Hematopoietic multipotent progenitor cell treated with erythropoietin and hydrocortisone succinate and interleukin-3 and kit ligand, for 15 days (in vitro differentiated cells): ENCODE measurements at regions not wholly inside any gene's neighbourhood (a gene's known extent, or its start where the extent isn't known, plus 50 kb on each side); places are given as distances from the start of the nearest gene placed in this dataset.

Source experiments
- DNase-seq: peaks from one replicate; pipeline ENCODE4 v3.0.0-alpha.2; 2015; ENCODE audit warnings: low spot score

DNA sequence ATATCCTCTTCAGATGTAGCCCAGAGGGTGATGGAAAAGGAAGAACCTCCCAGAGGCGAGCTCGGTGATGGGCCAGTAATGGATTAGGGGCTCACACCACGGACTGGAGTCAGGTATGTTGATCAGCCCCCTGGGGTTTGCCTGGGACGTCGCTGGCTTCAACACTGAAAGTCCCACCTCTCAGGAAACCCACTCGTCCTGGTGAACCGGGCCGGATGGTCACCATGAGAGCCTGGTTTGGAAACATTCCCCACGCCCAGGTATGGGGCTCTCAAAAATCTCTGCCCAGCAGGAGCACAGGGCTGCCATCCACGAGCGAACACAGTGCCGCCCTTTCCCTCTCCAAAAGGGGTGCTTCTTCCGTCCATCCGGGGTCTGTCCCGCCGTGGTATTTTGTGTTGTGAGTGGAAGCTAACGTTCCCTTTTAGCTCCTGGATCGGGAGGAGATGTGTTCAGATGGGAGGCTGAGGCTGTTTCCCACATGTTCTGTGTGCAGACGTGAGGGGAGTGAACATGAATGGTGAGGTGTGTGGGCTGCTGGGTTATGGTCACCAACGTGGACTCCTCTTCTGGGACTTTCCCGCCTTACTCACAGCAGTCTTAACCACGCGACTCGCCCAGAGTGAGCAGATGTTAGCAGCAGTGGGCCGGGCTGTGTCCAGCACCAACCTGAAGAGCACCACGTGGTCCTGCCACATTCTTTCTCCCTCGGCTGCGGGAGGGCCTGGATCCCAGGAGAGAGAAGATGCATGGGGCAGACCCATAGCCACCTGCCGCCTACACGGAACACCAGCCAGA, 139.2 kb downstream of the KIF26A start:
- DNase-seq, result no peak

DNA sequence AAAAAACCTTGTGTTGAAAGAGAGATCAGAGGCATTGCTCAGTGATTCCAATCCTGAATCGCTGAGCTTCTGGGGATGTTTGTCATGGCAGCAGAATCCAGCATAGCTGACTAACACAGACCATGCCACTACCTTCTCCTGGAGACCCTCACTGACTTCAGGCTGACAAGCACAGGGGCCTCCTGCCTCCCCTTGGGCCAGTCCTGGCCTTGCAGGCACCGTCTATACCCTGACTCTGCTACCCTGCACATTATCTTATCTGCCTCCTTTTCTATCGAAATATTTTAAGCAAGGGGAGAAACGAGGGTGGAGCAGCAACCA, 139.8 kb downstream of the KIF26A start:
- DNase-seq, result no peak

DNA sequence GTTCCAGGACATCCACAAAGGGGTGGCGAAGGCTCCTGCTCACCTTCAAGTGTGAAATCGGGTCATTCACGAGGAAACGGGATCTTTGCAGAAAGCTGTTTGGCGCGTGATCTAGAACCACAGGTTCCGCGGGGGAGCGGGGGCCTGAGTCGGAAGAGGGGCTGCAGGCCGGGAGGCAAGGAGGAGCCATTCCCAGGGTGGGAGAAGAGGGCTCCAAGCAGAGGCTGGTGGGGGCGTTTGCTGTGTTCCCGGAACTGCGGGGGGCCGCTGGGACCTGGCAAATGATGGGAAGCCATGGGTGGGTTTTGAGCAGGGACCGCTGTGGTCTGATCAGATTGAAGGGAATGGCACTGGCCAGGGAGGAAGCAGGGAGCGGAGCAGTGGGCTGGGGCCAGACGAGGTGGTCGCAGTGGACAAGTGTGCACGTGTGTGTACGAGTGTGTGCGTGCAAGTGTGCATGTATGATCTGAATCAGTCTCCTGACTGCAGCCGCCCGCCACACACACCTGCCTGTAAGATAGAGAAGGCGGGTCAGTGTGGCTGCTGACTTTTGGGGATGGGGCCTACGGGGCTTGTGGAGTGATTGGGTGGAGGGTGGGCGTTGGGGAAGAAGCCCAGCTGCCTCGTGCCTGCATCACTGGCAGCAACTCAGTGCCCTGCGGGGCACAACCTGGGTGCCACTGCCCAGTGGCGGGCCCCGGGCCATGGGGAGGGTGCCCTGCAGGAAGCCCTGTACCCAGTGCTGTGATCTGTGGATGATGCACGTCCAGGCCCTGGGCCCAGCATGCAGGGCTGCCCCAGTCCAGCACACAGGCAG, 141.9 kb downstream of the KIF26A start:
- no peak for DNase-seq

DNA sequence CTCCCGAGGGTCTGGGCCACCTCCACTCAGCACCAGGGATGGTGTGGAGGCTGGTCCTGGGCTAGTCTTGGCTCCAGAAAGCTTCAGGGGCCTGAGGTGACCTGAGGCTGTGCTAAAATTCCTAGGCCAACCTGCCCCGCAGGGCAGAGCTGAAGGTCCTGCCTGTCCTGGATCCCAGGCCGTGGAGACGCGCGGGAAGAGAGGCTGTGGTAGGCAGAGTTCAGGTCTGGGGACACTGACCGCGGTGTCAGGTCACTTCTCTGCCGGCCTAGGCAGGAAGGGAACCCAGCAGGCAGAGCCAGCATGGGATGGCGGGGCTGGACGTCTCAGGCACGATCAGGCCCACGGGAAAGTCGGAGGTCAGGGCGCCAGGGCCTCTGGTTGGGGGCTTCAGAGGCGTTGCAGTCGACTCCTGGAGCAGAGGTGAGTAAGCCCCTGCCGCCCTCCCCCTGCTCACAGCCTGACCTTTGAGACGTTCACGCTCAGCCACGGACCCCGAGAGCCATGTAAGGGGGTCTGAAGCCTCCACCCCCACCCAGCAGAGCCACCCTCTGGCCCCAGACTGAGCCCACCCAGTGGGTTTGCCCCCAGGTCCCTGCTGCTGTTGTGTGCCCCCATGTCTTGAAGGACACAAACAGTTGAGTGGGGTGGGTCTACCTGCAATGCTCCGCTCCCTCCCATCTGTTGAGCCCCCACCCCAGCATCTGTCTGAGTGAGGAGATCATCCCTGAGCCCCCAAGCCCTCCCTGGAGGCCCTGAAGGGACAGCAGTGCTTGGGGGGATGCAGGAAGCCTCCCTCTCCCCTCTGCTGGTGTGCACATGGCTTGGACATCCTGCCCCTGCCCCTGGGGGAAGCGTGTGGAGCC, 142.7 kb downstream of the KIF26A start:
- no peak for DNase-seq

DNA sequence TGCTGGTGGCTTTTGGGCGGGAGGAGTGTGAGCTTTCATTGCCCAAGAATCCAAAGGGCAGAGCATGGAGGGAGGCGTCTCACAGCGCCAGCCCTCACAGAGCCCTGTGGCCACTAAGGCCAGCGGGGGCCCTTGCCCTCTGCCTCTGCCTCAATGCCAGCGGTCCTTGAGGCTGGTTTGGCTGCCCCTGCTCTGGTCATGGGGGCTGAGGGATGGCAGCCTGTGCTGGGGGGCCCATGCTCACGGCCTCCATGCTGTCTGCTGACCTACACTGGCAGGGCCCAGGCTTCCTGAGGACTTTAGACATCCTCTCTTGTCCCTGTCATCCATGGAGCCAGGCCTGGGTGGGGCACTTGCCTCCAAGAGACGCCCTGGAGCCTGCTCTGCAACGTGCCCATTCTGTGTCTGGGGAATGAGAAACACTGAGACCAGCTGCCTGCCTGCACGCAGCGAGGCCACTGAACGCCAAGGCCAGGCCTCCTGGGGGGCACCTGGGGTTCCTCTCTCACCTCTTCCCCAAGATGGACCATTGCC, 143.4 kb downstream of the KIF26A start:
- no peak for DNase-seq

DNA sequence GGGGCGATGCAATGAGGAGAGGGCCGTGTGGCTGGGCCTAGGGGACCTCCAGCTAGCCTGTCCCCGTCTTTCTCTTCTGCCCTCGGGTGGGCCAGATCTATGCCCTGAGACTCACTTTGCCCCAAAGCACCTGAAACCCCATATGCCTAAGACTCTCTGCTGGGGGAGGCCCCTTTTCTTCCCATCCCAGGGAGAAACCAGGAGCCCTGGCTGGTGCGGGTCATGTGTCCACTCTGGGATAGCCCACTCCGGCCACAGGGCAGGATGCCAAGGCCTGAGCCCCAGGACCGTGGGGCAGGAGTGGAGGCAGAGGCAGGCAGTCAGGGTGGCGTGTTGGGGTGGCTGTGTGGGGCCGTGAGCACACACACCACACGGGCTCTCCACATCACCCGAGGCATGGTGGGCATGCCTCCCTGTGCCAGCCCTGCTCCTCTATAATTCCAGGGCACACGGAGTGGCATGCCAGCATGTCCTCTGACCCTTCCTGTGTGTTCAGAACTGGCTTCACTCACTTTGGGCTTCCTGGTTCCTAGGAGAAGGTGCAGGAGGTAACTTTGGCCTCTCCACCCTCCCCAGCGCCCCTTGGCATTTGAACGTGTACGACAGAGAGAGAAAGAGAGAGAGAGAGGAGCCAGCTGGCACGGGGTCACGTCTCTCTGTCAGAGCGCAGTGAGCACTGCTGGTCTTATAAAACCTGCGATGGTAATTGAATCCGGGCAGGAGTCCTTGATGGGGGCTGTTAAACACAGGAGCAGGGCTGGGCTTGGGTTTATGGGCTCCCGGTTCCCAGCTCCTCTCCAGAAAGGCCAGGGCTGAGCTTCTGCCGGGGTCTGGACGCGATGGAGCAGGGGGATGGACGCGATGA, 144.2 kb downstream of the KIF26A start:
- DNase-seq, result no peak

DNA sequence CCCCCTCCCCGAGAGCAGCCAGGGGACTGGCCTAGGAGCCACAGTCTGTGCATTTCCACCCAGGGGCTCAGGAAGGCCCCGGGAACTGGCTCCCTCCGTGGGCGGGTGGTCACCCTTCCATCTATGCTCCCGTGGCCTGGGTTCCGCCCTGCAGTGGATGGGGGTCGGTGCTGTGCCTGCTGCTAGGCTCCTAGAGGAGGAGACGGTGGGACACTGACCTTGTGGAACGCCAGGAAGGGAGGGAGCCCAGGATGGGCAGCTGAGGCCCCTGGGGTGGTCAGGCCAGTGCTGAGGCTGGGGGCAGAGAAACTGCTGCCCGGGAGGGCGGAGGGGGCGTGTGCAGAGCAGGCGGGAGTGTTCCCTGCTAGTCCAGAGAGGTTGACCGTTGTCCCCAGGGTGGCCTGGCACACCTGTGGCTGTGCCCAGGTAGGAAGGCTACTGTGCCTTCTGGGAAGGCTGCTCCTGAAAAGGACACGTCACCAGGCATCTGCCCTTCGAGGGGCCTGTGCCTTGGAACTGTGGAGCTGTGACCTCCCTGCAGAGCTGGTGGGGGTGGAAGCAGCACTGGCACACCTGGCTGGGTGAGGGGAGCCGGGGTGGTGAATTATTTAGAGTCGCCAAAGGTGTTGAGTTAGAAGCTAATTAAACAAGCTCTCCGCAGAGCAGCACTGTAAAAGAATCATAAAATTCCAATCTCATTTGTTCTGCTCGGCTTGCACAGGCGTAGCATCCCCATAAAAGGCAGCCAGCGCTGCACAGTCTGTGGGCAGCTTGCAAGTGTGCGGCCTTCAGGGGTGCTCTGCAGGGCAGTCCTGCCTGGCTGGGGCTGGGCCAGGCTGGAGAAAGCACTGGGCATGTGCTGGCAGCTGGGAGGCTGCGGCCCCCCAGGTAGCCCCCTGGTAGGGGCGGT, 145.1 kb downstream of the KIF26A start:
- DNase-seq, result no peak

DNA sequence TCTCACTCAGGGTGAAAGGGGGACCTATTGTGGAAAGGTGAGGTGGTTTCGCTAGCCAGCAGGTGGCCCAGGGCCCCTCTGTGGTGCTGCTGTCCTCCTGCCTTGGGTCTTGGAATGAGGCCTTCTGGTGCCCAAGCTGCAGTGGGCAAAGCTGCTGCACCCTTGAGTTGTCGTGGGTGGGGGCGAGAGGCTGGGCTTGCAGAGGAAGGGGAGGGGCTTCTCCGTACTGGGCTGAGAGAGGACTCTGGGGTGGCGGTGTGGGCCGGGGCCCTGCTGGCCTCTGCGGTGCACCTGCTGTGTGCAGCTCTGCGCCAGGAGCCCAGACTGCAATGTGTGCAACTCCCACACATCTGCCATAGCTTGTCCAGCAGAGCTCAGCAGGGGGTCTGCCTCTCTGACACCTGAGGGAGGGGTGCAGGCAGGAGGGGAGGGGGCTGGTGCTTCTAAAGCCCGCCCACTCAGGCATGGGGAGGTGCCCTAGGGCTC, 145.8 kb downstream of the KIF26A start:
- no peak for DNase-seq

DNA sequence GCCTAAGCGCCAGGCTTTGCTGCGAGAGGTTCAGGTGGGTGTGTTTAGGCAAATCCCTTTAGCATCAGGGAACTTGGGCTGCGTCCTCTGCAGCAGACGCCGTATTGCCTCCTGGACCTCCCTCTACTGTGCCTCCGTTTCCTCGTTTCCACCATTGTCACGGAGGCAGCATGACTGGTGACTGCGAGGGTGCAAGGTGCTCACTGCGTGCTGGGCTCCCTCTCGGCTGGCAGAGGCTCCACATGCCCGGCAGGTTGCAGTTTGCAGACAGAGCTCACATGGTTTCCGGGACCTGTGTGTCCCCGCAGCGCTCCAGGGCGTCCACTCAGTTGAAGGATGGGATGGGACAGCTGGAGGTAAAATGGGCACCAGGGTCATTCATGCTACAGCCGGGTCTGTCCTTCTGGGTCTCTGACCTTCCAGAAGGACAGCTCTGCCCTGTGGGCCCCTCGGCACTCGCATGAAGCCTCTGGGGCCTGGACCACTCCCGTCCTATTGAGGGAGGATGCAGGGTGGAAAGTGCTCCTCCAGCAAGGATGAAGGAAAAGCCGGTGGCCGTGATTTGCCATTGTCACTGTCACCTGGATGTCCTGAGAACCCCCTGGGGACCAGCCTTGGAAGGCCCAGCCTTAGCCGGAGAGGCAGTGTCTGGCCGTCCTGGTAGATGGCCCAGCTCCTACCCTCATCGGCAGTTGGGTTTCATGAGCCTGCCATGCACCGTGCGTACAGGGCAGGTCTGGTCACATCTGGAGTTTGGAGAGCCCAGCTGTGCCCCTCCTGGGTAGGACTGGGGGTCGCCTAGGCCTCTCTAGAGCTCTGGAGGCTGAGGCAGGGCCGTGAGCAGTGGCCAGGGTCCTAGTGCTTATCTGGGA, 146.5 kb downstream of the KIF26A start:
- DNase-seq, result no peak

DNA sequence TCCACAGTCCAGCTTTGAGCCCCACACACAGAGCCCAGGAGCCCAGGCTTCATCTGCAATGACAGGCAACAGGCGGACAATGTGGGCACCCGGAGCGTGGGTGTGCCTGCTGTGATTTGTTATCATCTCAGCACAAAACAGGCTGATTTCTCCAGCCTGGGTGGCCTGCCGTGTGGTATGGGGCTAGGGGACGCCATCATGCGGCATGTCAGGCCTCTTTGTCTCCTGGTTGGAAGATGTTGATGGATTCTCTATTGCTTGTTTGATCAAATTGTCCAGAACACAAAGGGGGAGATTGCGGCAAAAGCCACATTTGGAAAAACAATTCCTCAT, 147.1 kb downstream of the KIF26A start:
- no peak for DNase-seq

DNA sequence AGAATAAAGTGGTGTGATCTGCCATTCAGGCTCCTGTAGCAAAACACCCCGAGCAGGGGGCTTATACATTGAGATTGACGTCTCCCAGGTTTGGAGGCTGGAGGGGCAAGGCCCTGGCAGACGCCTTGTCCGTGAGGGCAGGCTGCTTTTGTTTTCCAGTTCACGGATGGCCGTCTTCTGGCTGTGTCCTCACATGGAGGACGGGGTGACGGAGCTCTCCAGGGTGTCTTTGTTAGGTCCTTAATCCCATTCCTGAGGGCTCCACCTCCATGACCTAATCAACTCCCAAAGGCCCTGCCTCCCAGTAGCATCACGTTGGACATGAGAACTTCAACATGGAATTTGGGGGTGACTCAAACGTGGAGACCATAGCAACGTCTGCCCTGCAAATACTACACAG, 147.7 kb downstream of the KIF26A start:
- no peak for DNase-seq

DNA sequence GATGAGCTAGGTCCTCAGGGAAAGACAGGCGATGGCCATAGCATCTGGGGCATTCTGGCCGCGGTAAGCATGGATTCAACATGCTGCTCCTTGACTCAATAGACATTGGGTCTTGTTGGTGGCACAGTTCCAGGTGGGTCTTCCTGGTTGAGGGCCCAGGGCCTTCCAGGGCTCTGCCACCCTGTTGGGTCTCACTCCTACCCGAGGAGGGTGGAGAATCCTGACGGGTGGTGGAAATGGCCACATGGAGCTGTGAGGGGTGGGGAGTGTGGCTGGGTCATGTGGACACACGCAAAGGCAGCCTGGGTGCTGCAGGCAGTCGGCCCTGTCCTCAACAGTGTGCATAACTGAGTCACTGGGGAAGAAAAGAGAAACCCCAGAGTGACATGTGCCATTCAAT, 148.1 kb downstream of the KIF26A start:
- DNase-seq, result no peak

DNA sequence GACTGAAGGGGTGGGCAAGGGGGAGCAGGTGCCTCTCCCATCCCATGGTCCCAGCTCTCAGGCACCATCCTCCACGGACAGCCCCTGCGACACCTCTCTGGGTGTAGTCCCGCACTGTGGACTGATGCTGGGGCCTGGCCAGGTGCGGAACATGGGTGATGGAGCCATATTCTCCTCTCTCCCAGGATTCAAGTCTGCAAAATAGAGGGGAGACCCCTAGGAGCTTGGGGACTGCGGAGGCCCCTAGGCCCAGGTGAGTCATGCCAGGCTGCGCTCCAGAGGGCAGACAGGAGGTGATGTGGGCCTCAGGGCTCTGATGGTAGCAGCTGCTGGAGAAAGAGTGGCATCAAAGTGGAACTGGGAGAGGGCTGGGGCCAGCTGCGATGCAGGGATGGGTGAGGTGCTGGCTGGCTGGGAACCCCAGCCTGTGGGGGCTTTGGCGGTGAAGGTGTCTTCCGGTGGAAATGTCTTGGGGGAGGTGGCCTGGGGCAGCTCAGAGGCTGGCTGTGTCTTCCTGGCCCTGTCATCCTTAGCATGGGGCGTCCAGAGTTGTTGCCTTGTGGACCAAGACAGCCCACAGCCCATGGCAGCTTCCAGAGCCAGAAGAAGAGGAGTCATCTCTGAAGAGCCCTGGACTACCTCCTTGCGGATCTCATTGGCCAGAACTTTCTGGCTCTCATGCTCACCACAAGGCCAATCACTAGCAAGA, 149.1 kb downstream of the KIF26A start:
- DNase-seq, result no peak

DNA sequence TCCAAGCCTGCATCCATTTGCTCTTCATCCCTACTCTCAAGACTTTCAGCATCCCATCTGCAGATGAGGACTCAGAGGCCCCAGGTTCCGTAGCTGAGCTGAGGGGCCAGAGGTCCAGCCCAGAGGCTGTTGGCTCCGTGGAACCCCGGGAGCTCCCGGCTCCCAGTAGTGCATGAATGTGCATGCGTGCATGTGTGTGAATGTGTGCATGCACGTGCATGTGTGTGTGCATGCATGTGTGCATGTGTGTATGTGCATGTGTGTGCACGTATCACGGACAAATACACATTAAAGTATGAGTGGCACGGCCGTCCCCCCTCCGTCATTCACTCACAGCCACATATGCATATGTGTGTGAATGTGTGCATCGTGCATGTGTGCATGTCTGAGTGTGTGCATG, 149.9 kb downstream of the KIF26A start:
- no peak for DNase-seq

DNA sequence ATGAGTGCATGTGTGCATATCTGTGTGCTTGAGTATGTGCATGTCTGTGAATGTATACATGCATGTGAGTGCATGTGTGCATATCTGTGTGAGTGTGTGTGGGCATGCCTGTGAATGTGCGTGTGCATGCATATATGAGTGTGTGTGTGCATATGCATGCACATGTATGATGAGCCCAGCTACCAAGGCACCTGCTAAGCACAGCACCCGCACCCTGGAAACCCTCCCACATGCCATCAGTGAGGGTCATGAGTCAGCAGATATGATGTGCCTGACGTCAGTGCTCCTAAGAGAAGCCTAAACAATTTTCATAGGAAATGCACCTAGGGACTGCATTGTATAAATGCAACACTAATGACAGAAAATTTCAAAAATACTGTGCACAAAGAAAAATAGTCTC, 151.1 kb downstream of the KIF26A start:
- no peak for DNase-seq

DNA sequence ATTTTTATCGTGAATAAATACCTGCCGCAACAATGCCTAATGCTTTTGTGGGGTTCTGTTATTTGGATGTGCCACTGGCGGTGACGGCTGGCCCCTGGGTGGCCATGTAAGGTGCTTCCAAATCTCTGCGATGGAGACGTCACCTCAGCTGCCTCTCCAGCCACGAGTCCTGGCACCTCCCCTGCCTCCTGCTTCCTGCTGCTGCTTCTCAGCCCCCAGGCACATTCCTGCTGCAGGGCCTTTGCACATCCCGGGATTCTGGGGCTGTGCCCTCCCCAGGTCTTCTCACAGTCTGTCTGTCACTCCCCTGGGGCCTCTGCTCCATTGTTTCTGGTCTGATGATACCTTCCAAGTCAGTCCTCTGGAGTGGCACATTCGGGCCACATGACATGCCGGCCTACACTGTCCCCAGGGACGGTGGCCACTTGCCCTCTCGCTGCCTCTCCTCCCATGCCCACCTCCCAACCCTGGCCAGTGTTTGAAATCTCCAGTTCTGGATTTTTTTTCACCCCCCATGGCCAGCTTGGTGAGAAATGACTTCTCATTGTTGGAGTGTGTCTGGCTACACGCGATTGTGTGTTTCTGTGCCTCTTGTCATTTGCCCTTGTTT, 151.8 kb downstream of the KIF26A start:
- no peak for DNase-seq

DNA sequence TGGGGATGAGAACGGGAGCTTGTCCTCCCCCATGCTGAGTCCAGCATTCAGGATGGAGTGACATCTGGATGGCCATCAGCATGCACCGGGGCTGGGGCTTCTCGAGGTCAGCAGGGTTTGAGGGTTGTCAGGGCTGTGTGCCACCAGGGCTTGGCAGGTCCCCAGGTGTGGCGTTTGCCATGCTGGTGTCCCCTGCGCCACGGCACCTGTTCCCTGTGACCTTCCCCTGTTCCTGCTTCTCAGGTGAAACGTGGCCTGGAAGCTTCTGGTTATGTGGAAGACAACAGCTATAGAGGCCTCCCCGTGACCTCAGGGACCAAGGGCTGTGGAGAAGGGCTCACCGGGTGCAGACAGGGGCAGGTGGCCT, 152.4 kb downstream of the KIF26A start:
- DNase-seq, result no peak
